ENCODE measurements at regions not wholly inside any gene's neighbourhood (a gene's known extent, or its start where the extent isn't known, plus 50 kb on each side); places are given as distances from the start of the nearest gene placed in this dataset.

GRCh38 chr5:107072967-107073366 lies 597.8 kb downstream of the EFNA5 start:
- Mint-ChIP-seq H3K9me3 (ENCODE audit: unreplicated experiment) (peaks cover 13% of the 10 kb centered on the region), H3K27ac (ENCODE audit: unreplicated experiment) (no peak overlapping the region), H3K36me3 (ENCODE audit: low read depth, unreplicated experiment) (no peaks in the 10 kb centered on the region), H3K27me3 (ENCODE audit: low read depth, unreplicated experiment) (no peaks in the 10 kb centered on the region), H3K4me1 (ENCODE audit: low read depth, unreplicated experiment) (peaks cover 12% of the 10 kb centered on the region), H3K4me3 (ENCODE audit: unreplicated experiment) (no peak overlapping the region)
- no peaks in the 10 kb centered on the region for H3K36me3 ChIP-seq (ENCODE audit: insufficient read depth, low read length)
- TF ChIP-seq CTCF (IDR thresholded peaks at IDR 0.05; ENCODE audit: insufficient read depth, low read depth, low read length) (no peak), EZH2 (IDR thresholded peaks at IDR 0.05; ENCODE audit: insufficient read depth, low read length) (no peak)
- H3K9me3 ChIP-seq (ENCODE audit: insufficient read depth, low read depth, low read length) = no peaks in the 10 kb centered on the region
- H3K4me2 ChIP-seq (ENCODE audit: low read length) = no peak overlapping the region
- FAIRE-seq (no peak), DNase-seq (ENCODE audit: low read depth) (no peak)
- H3K27me3 ChIP-seq (ENCODE audit: insufficient read depth, low read length) = no peaks in the 10 kb centered on the region
- H4K20me1 ChIP-seq (ENCODE audit: insufficient read depth, low read length) = no peaks in the 10 kb centered on the region
- H2AFZ ChIP-seq (ENCODE audit: low read depth, low read length) = no peak overlapping the region
- H3K4me3 ChIP-seq (ENCODE audit: insufficient read depth, low read depth, low read length) = no peak overlapping the region
- no peak overlapping the region for H3K27ac ChIP-seq (ENCODE audit: low read depth, low read length)
- no peak overlapping the region for H3K9ac ChIP-seq (ENCODE audit: low read length)
- H3K4me1 ChIP-seq (ENCODE audit: insufficient read depth, low read length) = no peaks in the 10 kb centered on the region
- no peaks in the 10 kb centered on the region for H3K79me2 ChIP-seq (ENCODE audit: insufficient read depth, low read length)

- DNase-seq (ENCODE audit: low read depth) (peak; percentile 70), FAIRE-seq (no peak)
- H3K36me3 Mint-ChIP-seq (ENCODE audit: low read depth, unreplicated experiment) = no peaks in the 10 kb centered on the region
- Histone ChIP-seq H3K4me1 (ENCODE audit: insufficient read depth, low read length) (no peaks in the 10 kb centered on the region), H4K20me1 (ENCODE audit: insufficient read depth, low read length) (no peaks in the 10 kb centered on the region), H3K4me3 (ENCODE audit: insufficient read depth, low read depth, low read length) (no peak overlapping the region), H3K9me3 (ENCODE audit: insufficient read depth, low read depth, low read length) (no peaks in the 10 kb centered on the region), H2AFZ (ENCODE audit: low read depth, low read length) (no peak overlapping the region), H3K36me3 (ENCODE audit: insufficient read depth, low read length) (no peaks in the 10 kb centered on the region), H3K27ac (ENCODE audit: low read depth, low read length) (no peak overlapping the region), H3K27me3 (ENCODE audit: insufficient read depth, low read length) (no peaks in the 10 kb centered on the region), H3K79me2 (ENCODE audit: insufficient read depth, low read length) (no peaks in the 10 kb centered on the region), H3K4me2 (ENCODE audit: low read length) (no peak overlapping the region), H3K9ac (ENCODE audit: low read length) (no peak overlapping the region)
- no peaks in the 10 kb centered on the region for H3K27me3 Mint-ChIP-seq (ENCODE audit: low read depth, unreplicated experiment)
- H3K9me3 Mint-ChIP-seq (ENCODE audit: unreplicated experiment) = peaks cover 13% of the 10 kb centered on the region
- no peak overlapping the region for H3K4me3 Mint-ChIP-seq (ENCODE audit: unreplicated experiment)
- H3K27ac Mint-ChIP-seq (ENCODE audit: unreplicated experiment) = no peak overlapping the region
- H3K4me1 Mint-ChIP-seq (ENCODE audit: low read depth, unreplicated experiment) = peaks cover 12% of the 10 kb centered on the region
- TF ChIP-seq EZH2 (IDR thresholded peaks at IDR 0.05; ENCODE audit: insufficient read depth, low read length) (no peak), CTCF (IDR thresholded peaks at IDR 0.05; ENCODE audit: insufficient read depth, low read depth, low read length) (no peak)
These were observed 598.3 kb downstream of the EFNA5 start for GRCh38 chr5:107072440-107072839.

- Histone ChIP-seq H3K79me2 (ENCODE audit: insufficient read depth, low read length) (no peaks in the 10 kb centered on the region), H3K4me2 (ENCODE audit: low read length) (no peak overlapping the region), H3K4me3 (ENCODE audit: insufficient read depth, low read depth, low read length) (no peak overlapping the region), H3K9me3 (ENCODE audit: insufficient read depth, low read depth, low read length) (no peaks in the 10 kb centered on the region), H3K27me3 (ENCODE audit: insufficient read depth, low read length) (no peaks in the 10 kb centered on the region), H3K4me1 (ENCODE audit: insufficient read depth, low read length) (no peaks in the 10 kb centered on the region), H3K36me3 (ENCODE audit: insufficient read depth, low read length) (no peaks in the 10 kb centered on the region), H3K27ac (ENCODE audit: low read depth, low read length) (no peak overlapping the region), H4K20me1 (ENCODE audit: insufficient read depth, low read length) (no peaks in the 10 kb centered on the region), H3K9ac (ENCODE audit: low read length) (no peak overlapping the region), H2AFZ (ENCODE audit: low read depth, low read length) (no peak overlapping the region)
- Mint-ChIP-seq H3K4me3 (ENCODE audit: unreplicated experiment) (no peak overlapping the region), H3K36me3 (ENCODE audit: low read depth, unreplicated experiment) (no peaks in the 10 kb centered on the region), H3K27ac (ENCODE audit: unreplicated experiment) (no peak overlapping the region), H3K9me3 (ENCODE audit: unreplicated experiment) (peaks cover 13% of the 10 kb centered on the region), H3K4me1 (ENCODE audit: low read depth, unreplicated experiment) (peaks cover 5% of the 10 kb centered on the region), H3K27me3 (ENCODE audit: low read depth, unreplicated experiment) (no peaks in the 10 kb centered on the region)
- no peak for TF ChIP-seq CTCF (IDR thresholded peaks at IDR 0.05; ENCODE audit: insufficient read depth, low read depth, low read length)
- no peak for TF ChIP-seq EZH2 (IDR thresholded peaks at IDR 0.05; ENCODE audit: insufficient read depth, low read length)
- no peak for FAIRE-seq
- no peak for DNase-seq (ENCODE audit: low read depth)
These were observed 602.0 kb downstream of the EFNA5 start for GRCh38 chr5:107068782-107069181.

Measured in astrocyte (in vitro differentiated cells and primary cell).